Panc1 (cell line): ENCODE measurements at regions not wholly inside any gene's neighbourhood (a gene's known extent, or its start where the extent isn't known, plus 50 kb on each side); places are given as distances from the start of the nearest gene placed in this dataset.

Experiments
- CTCF ChIP-seq: fragments of 450-650 bp; IDR thresholded peaks from 2 replicates; pipeline ENCODE4 v1.5.1; 2017; ENCODE audit warnings: mild to moderate bottlenecking
- POLR2AphosphoS5 ChIP-seq: IDR thresholded peaks from 2 replicates; pipeline ENCODE4 v1.6.1; 2012; ENCODE audit warnings: mild to moderate bottlenecking, low read depth, low read length, moderate library complexity
- REST ChIP-seq, 2 experiments: IDR thresholded peaks; 2 replicates each; pipeline ENCODE4 v1.6.1; 2011 to 2012; ENCODE audit warnings: low read depth in 2 of 2, control low read depth in 1 of 2, low read length in 1 of 2, mild to moderate bottlenecking in 1 of 2, moderate library complexity in 1 of 2; ENCODE audit not compliant: insufficient read depth in 1 of 2
- SIN3A ChIP-seq: IDR thresholded peaks from 2 replicates; pipeline ENCODE4 v1.6.1; 2012; ENCODE audit warnings: low read depth, mild to moderate bottlenecking, low read length, moderate library complexity, borderline replicate concordance; ENCODE audit not compliant: insufficient read depth
- TCF7L2 ChIP-seq: IDR thresholded peaks from 2 replicates; pipeline ENCODE4 v1.6.1; 2011; ENCODE audit warnings: mild to moderate bottlenecking, low read depth, low read length, inconsistent platforms

- TF ChIP-seq CTCF = no peak
- TF ChIP-seq POLR2AphosphoS5 = no peak
- no peak for TF ChIP-seq REST (IDR thresholded peaks at IDR 0.05; ENCODE audit: insufficient read depth in 1 of 2, low read depth in 2 of 2, low read length in 1 of 2)
- TF ChIP-seq SIN3A = no peak
- no peak for TF ChIP-seq TCF7L2
These were observed 83.8 kb downstream of the GATA6 start for GRCh38 chr18:22253156-22253555.
